Heart right ventricle (tissue), 16 donors: ENCODE measurements at regions not wholly inside any gene's neighbourhood (a gene's known extent, or its start where the extent isn't known, plus 50 kb on each side); places are given as distances from the start of the nearest gene placed in this dataset.
A peak's percentile ranks its signal among the peaks of the same experiment; 100 is the strongest.

Source experiments
- ATAC-seq, 8 donors: fragments of 200-7000 bp; cut with Tn5 transposase; one replicate each; pipeline ENCODE4 v1.9.1; 2020; ENCODE audit warnings: mild to moderate bottlenecking in 8 of 8, moderate library complexity in 8 of 8, moderate number of reproducible peaks in 1 of 8
- DNase-seq, 2 donors: peaks; one replicate each; pipeline ENCODE4 v3.0.0-alpha.2; 2020
- H3K27ac ChIP-seq, 10 donors: fragments of 200-600 bp; sonication (generic) in 2 of 10; one replicate each; pipeline versions ENCODE4 v1.5.0 to v1.8.0; 2020 to 2022; ENCODE audit warnings: mild to moderate bottlenecking in 3 of 10
- H3K27me3 ChIP-seq, 7 donors: fragments of 200-600 bp; one replicate each; pipeline ENCODE4 v1.8.0; 2021 to 2022; ENCODE audit warnings: mild to moderate bottlenecking in 2 of 7
- H3K36me3 ChIP-seq, 9 donors: fragments of 200-600 bp; sonication (generic) in 1 of 9; one replicate each; pipeline versions ENCODE4 v1.5.0 to v1.8.0; 2020 to 2022; ENCODE audit warnings: mild to moderate bottlenecking in 2 of 9
- H3K4me1 ChIP-seq, 9 donors: fragments of 200-600 bp; sonication (generic) in 1 of 9; one replicate each; pipeline versions ENCODE4 v1.5.0 to v1.8.0; 2020 to 2022; ENCODE audit warnings: mild to moderate bottlenecking in 4 of 9
- H3K4me3 ChIP-seq, 10 donors: fragments of 200-600 bp; sonication (generic) in 2 of 10; one replicate each; pipeline versions ENCODE4 v1.5.0 to v1.8.0; 2020 to 2022; ENCODE audit warnings: mild to moderate bottlenecking in 7 of 10, moderate library complexity in 2 of 10
- H3K9me3 ChIP-seq, 11 donors: fragments of 200-600 bp in 10 of 11; sonication (generic) in 2 of 11; one replicate each; pipeline versions ENCODE4 v1.5.0 to v1.8.0; 2013 to 2022; ENCODE audit warnings: mild to moderate bottlenecking in 2 of 11, control low read depth in 1 of 11, moderate library complexity in 1 of 11
- WGBS, 2 donors: extraction: QIAGEN DNeasy Blood & Tissue Kit; methylation state at CpG; one replicate each; pipeline ENCODE4 v1.1.7; 2013; ENCODE audit warnings: inconsistent platforms in 1 of 2; 5-methylcytosine and 5-hydroxymethylcytosine counted together
- intact Hi-C, 10 donors: fragments of 100-400 bp; cut with DNase I; formaldehyde crosslinking; loops; one replicate each; pipeline versions ENCODE4 v1.11.1 to v1.14.2; 2022
- TF ChIP-seq, protein P1 (sequence below), 9 donors: fragments of 200-600 bp; sonication (generic) in 2 of 9; IDR thresholded peaks; one replicate each; pipeline versions ENCODE4 v1.5.0 to v1.8.0; 2021 to 2022; ENCODE audit warnings: antibody characterized with exemption in 9 of 9, mild to moderate bottlenecking in 5 of 9, moderate library complexity in 1 of 9
- donor health status: Arrhythmogenic right ventricular cardiomyopathy.
- donor health status: ischemic (EF 13 %, LVEDD 7.1; RV severe dilation, severe dysfunction).
- donor health status: healthy with polysubstance abuse.
- donor health status: DM: no; HTN: yes; CAD: no.
- donor health status: DM: no; HTN: no; CAD: no.
- donor health status: ischemic (EF 25% LVEDD 6.9; RV normal size, moderate dysfunction).
- donor health status: ischemic (EF 25% LVEDD 5.7; RV mildly dilated, moderate dysfunction).
- donor health status: healthy.
- donor health status: DM: yes; HTN: yes; CAD: no.
- donor health status: Ischemic cardiomyopathy.
- donor health status: ischemic (EF 35%, LVEDD 5.7; RV mildly dilated, moderate dysfunction).
- donor health status: nonischemic (EF 11% LVEDD 7.7; RV severe dilation, severe dysfunction).
- donor health status: DM: yes; HTN: yes; CAD: no.
- donor health status: PGD.
- donor health status: ischemic (EF 29% LVEDD 5.4; RV normal size, mild dysfunction).
- donor health status: nonischemic (EF 23%, LVEDD 6.1; RV moderate dilation, normal function).

DNA sequence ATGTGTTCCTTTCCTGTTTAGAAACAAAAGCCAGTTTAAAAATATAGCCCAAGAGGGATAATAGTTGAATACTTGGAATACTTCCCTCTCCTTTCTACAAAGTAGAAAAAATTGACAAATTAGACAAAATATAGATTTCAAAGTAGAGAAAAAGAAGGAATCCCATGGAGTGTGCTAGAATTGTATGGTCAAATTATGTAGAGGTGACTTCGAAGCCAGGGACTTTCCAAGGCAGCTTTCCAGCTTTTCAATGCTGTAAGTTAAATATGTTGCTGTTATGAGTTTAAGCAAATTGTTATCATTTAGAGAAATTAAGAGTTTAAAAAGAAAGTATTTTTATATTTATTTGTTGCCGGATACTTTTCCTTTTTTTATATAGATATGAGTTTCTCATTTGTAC, 415.5 kb upstream of the OPRM1 start:
- H3K4me1 ChIP-seq, result peaks cover 0 to 22% (median 11%) of the 10 kb centered on the region in 9 donors
- no peak overlapping the region for H3K27ac ChIP-seq
- intact Hi-C loops, result no loop called here
- no peak overlapping the region for H3K4me3 ChIP-seq
- no peak for ATAC-seq
- WGBS, 2 donors, result 83 to 90% methylated on average over 2 of the region's 2 CpGs
- H3K36me3 ChIP-seq, result no peaks in the 10 kb centered on the region
- no peaks in the 10 kb centered on the region for H3K27me3 ChIP-seq
- DNase-seq, result no peak
- TF ChIP-seq, protein P1, sequence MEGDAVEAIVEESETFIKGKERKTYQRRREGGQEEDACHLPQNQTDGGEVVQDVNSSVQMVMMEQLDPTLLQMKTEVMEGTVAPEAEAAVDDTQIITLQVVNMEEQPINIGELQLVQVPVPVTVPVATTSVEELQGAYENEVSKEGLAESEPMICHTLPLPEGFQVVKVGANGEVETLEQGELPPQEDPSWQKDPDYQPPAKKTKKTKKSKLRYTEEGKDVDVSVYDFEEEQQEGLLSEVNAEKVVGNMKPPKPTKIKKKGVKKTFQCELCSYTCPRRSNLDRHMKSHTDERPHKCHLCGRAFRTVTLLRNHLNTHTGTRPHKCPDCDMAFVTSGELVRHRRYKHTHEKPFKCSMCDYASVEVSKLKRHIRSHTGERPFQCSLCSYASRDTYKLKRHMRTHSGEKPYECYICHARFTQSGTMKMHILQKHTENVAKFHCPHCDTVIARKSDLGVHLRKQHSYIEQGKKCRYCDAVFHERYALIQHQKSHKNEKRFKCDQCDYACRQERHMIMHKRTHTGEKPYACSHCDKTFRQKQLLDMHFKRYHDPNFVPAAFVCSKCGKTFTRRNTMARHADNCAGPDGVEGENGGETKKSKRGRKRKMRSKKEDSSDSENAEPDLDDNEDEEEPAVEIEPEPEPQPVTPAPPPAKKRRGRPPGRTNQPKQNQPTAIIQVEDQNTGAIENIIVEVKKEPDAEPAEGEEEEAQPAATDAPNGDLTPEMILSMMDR (IDR thresholded peaks at IDR 0.05), result no peak
- peaks cover 0 to 18% (median 0%) of the 10 kb centered on the region in 11 donors for H3K9me3 ChIP-seq

DNA sequence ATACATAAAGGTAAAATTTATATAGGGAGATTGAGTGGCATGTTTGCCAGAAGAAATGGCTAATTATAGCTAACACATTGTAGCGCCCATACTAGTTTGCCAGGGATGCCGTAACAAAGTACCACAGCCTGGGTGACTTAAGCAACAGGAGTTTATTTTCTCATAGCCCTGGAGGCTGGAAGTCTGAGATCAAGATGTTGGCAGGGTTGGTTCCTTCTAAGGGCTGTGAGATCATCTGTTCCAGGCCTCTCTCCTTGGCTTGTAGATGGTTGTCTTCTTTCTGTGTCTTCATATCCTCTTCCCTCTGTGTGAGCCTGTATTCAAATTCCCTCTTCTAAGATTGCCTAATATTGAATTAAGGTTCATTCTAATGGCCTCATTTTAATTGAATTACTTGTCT, 417.5 kb upstream of the OPRM1 start:
- H3K27me3 ChIP-seq, result no peaks in the 10 kb centered on the region
- TF ChIP-seq, protein P1 (IDR thresholded peaks at IDR 0.05), result no peak
- DNase-seq, result no peak
- no peak overlapping the region for H3K4me3 ChIP-seq
- no peaks in the 10 kb centered on the region for H3K36me3 ChIP-seq
- H3K27ac ChIP-seq, result no peak overlapping the region
- peaks cover 0 to 32% (median 13%) of the 10 kb centered on the region in 9 donors for H3K4me1 ChIP-seq
- no peak for ATAC-seq
- peaks cover 0 to 18% (median 0%) of the 10 kb centered on the region in 11 donors for H3K9me3 ChIP-seq
- intact Hi-C loops, result no loop called here
- 88 to 94% methylated on average over 2 of the region's 2 CpGs for WGBS, 2 donors

GRCh38 chr6:153621070-153621469, 418.0 kb upstream of the OPRM1 start:
- WGBS, 2 donors, result 72 to 89% methylated on average over 5 of the region's 5 CpGs
- ATAC-seq (no peak), DNase-seq (no peak)
- no peak overlapping the region for H3K4me3 ChIP-seq
- H3K4me1 ChIP-seq, result peaks cover 0 to 32% (median 13%) of the 10 kb centered on the region in 9 donors
- H3K27ac ChIP-seq, result no peak overlapping the region
- intact Hi-C loops, result no loop called here
- no peaks in the 10 kb centered on the region for H3K27me3 ChIP-seq
- TF ChIP-seq, protein P1 (IDR thresholded peaks at IDR 0.05), result no peak
- peaks cover 0 to 18% (median 0%) of the 10 kb centered on the region in 11 donors for H3K9me3 ChIP-seq
- no peaks in the 10 kb centered on the region for H3K36me3 ChIP-seq

DNA sequence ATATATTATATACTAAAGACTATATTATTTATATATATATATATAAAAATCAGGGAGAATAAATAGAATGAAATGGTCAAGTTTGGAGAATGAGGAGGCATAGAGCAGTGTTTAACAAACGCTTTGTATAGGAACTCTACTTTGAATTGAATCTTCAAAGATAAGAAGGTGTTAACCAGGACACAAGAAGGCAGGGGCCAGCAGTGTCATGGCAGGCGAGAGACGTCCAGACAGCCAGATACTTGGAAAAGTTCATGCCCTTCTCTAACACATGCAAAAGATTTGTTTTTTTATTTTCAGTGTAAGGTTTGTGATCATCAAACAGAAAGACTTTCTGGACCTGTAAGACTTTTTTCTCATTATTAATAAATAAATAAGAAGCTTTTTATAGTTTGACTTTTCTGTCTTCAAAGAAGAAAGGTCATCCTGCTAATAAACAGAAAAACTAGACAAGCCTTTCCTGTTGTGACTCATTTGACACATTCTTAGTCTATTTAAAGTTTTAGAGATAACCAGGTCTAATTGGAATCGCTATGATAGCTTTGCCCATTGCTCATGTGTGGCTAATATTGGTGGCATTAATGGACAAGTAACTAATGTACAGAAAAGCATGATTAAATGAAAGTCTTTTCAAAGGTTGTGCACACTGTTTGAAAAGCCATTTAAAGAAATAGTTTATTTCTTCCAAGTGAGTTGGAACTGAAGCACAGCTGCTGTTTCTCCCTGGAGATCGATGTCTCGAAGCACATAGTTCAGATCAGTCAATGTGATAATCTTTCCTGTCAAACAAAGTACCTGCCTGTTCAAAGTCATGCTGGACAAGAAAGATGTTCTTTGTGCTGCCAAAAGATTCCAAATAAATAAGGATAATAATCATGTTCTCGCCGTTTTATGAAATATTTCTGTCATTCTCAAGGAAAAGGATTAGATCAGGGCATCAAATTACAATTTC, 420.4 kb upstream of the OPRM1 start:
- Histone ChIP-seq H3K9me3 (peaks cover 0 to 4% (median 0%) of the 10 kb centered on the region in 11 donors), H3K27ac (peak overlapping the region in 8 of 10 donors; percentile 9 to 59 (median 38)), H3K4me1 (peaks cover 0 to 27% (median 13%) of the 10 kb centered on the region in 9 donors), H3K4me3 (no peak overlapping the region), H3K36me3 (no peaks in the 10 kb centered on the region), H3K27me3 (no peaks in the 10 kb centered on the region)
- WGBS, 2 donors, result 27 to 29% methylated on average over 8 of the region's 8 CpGs
- intact Hi-C loops, result no loop called here
- ATAC-seq (peak in 5 of 8 donors; percentile 55 to 87 (median 81)), DNase-seq (peak in 1 of 2 donors; percentile 12)
- TF ChIP-seq, protein P1 (IDR thresholded peaks at IDR 0.05), result no peak
